Mesodermal cell (in vitro differentiated cells): ENCODE measurements at regions not wholly inside any gene's neighbourhood (a gene's known extent, or its start where the extent isn't known, plus 50 kb on each side); places are given as distances from the start of the nearest gene placed in this dataset.

Source experiments
- H3K27ac ChIP-seq: 2 replicates; pipeline ENCODE4 v1.7.0; 2013; ENCODE audit warnings: mild to moderate bottlenecking, low read depth, low read length, moderate library complexity; ENCODE audit not compliant: severe bottlenecking
- H3K36me3 ChIP-seq: 2 replicates; pipeline ENCODE4 v1.7.1; 2013; ENCODE audit warnings: mild to moderate bottlenecking, low read length, moderate library complexity; ENCODE audit not compliant: control insufficient read depth, insufficient read depth
- H3K4me1 ChIP-seq: one replicate; pipeline ENCODE4 v1.7.1; 2013; ENCODE audit warnings: mild to moderate bottlenecking, low read length; ENCODE audit not compliant: insufficient read depth, control insufficient read depth, poor library complexity, severe bottlenecking
- H3K4me3 ChIP-seq: 2 replicates; pipeline ENCODE4 v1.7.0; 2013; ENCODE audit warnings: low read length, control low read depth, mild to moderate bottlenecking; ENCODE audit not compliant: insufficient read depth, poor library complexity, severe bottlenecking; ENCODE audit errors: extremely low read depth
- H3K9me3 ChIP-seq: 2 replicates; pipeline ENCODE4 v1.7.1; 2013; ENCODE audit warnings: mild to moderate bottlenecking, low read length, moderate library complexity; ENCODE audit not compliant: control insufficient read depth
- WGBS, 2 experiments: methylation state at CpG; one replicate each; pipeline ENCODE4 v1.1.5; 2013; ENCODE audit warnings: missing lambda C conversion rate in 2 of 2; ENCODE audit not compliant: insufficient coverage in 2 of 2; 5-methylcytosine and 5-hydroxymethylcytosine counted together

- no peaks in the 10 kb centered on the region for H3K36me3 ChIP-seq
- H3K9me3 ChIP-seq, result no peaks in the 10 kb centered on the region
- H3K4me3 ChIP-seq, result no peak overlapping the region
- no peak overlapping the region for H3K27ac ChIP-seq
- 94% methylated on average over 2 to 3 of the region's 4 CpGs for WGBS, 2 experiments
- H3K4me1 ChIP-seq, result no peaks in the 10 kb centered on the region
These were observed 483.2 kb upstream of the MKI67 start for GRCh38 chr10:128609460-128609859.

GRCh38 chr10:128610113-128610512 is 483.9 kb upstream of the MKI67 start:
- no peaks in the 10 kb centered on the region for H3K4me1 ChIP-seq
- WGBS, 2 experiments, result 80 to 81% methylated on average over 3 of the region's 4 CpGs
- no peak overlapping the region for H3K27ac ChIP-seq
- no peak overlapping the region for H3K4me3 ChIP-seq
- no peaks in the 10 kb centered on the region for H3K36me3 ChIP-seq
- H3K9me3 ChIP-seq, result no peaks in the 10 kb centered on the region

GRCh38 chr10:128612195-128612594 is 486.0 kb upstream of the MKI67 start:
- H3K27ac ChIP-seq, result no peak overlapping the region
- no peak overlapping the region for H3K4me3 ChIP-seq
- H3K36me3 ChIP-seq, result no peaks in the 10 kb centered on the region
- no peaks in the 10 kb centered on the region for H3K9me3 ChIP-seq
- WGBS, 2 experiments, result 80 to 97% methylated on average over 2 to 3 of the region's 7 CpGs
- no peaks in the 10 kb centered on the region for H3K4me1 ChIP-seq

GRCh38 chr10:128612631-128613030 is 486.4 kb upstream of the MKI67 start:
- Histone ChIP-seq H3K27ac (no peak overlapping the region), H3K4me1 (no peaks in the 10 kb centered on the region), H3K36me3 (no peaks in the 10 kb centered on the region), H3K9me3 (no peaks in the 10 kb centered on the region), H3K4me3 (no peak overlapping the region)
- WGBS, 2 experiments, result 92 to 96% methylated on average over 4 to 8 of the region's 9 CpGs

- Histone ChIP-seq H3K4me3 (no peak overlapping the region), H3K9me3 (no peaks in the 10 kb centered on the region), H3K4me1 (no peaks in the 10 kb centered on the region), H3K36me3 (no peaks in the 10 kb centered on the region), H3K27ac (no peak overlapping the region)
- 72 to 79% methylated on average over 4 to 7 of the region's 11 CpGs for WGBS, 2 experiments
These were observed 487.9 kb upstream of the MKI67 start for GRCh38 chr10:128614016-128614605.

- no peak overlapping the region for H3K4me3 ChIP-seq
- no peaks in the 10 kb centered on the region for H3K4me1 ChIP-seq
- H3K36me3 ChIP-seq, result no peaks in the 10 kb centered on the region
- WGBS, 2 experiments, result 85 to 93% methylated on average over 4 of the region's 5 CpGs
- no peaks in the 10 kb centered on the region for H3K9me3 ChIP-seq
- H3K27ac ChIP-seq, result no peak overlapping the region
These were observed 488.8 kb upstream of the MKI67 start for GRCh38 chr10:128614802-128615553.

- H3K4me1 ChIP-seq, result no peaks in the 10 kb centered on the region
These were observed 491.3 kb upstream of the MKI67 start for GRCh38 chr10:128617532-128617931.

GRCh38 chr10:128622706-128623105 is 496.5 kb upstream of the MKI67 start:
- Histone ChIP-seq H3K36me3 (no peaks in the 10 kb centered on the region), H3K4me3 (no peak overlapping the region), H3K9me3 (no peaks in the 10 kb centered on the region), H3K27ac (no peak overlapping the region), H3K4me1 (no peaks in the 10 kb centered on the region)
- 86 to 94% methylated on average over 8 of the region's 8 CpGs for WGBS, 2 experiments

More at GRCh38 chr10:128617532-128617931, 491.3 kb upstream of the MKI67 start:
- no peaks in the 10 kb centered on the region for H3K9me3 ChIP-seq
- no peaks in the 10 kb centered on the region for H3K36me3 ChIP-seq
- no peak overlapping the region for H3K27ac ChIP-seq
- WGBS, 2 experiments, result 64 to 83% methylated on average over 1 to 2 of the region's 2 CpGs
- no peak overlapping the region for H3K4me3 ChIP-seq

- Histone ChIP-seq H3K27ac (no peak overlapping the region), H3K36me3 (no peaks in the 10 kb centered on the region), H3K4me1 (no peaks in the 10 kb centered on the region), H3K4me3 (no peak overlapping the region), H3K9me3 (no peaks in the 10 kb centered on the region)
- WGBS, 2 experiments, result 85 to 94% methylated on average over 14 of the region's 15 CpGs
These were observed 497.6 kb upstream of the MKI67 start for GRCh38 chr10:128623776-128624175.

- H3K9me3 ChIP-seq, result no peaks in the 10 kb centered on the region
- H3K36me3 ChIP-seq, result no peaks in the 10 kb centered on the region
- 92 to 95% methylated on average over 13 to 14 of the region's 18 CpGs for WGBS, 2 experiments
- peaks cover 9% of the 10 kb centered on the region for H3K4me1 ChIP-seq
- no peak overlapping the region for H3K27ac ChIP-seq
- H3K4me3 ChIP-seq, result no peak overlapping the region
These were observed 498.7 kb upstream of the MKI67 start for GRCh38 chr10:128624656-128625530.
